Tibial nerve (tissue), 4 donors: ENCODE measurements at regions not wholly inside any gene's neighbourhood (a gene's known extent, or its start where the extent isn't known, plus 50 kb on each side); places are given as distances from the start of the nearest gene placed in this dataset.

ENCODE experiments used
- CTCF ChIP-seq, 5 experiments: fragments of 200-600 bp in 3 of 5; fragments of 450-650 bp in 2 of 5; sonication (generic) in 3 of 5; IDR thresholded peaks; one replicate each; pipeline ENCODE4 v1.5.1; 2016 to 2019; ENCODE audit warnings: antibody characterized with exemption in 5 of 5, mild to moderate bottlenecking in 3 of 5, moderate library complexity in 2 of 5
- EP300 ChIP-seq, 2 donors: sonication (generic); formaldehyde crosslinking; IDR thresholded peaks; one replicate each; pipeline ENCODE4 v1.6.1; 2017; ENCODE audit warnings: antibody characterized with exemption in 2 of 2, mild to moderate bottlenecking in 1 of 2

- TF ChIP-seq EP300 (IDR thresholded peaks at IDR 0.05), result no peak
- TF ChIP-seq CTCF (IDR thresholded peaks at IDR 0.05), result no peak
These were observed 169.2 kb upstream of the CTNND2 start for GRCh38 chr5:12073426-12073825.
